Stimulated activated CD4-positive, alpha-beta T cell treated with anti-CD3 and anti-CD28 coated beads, Interleukin-4, amount 100 ng/mL, for 48 hours (primary cell): ENCODE measurements at regions not wholly inside any gene's neighbourhood (a gene's known extent, or its start where the extent isn't known, plus 50 kb on each side); places are given as distances from the start of the nearest gene placed in this dataset.
"Not testable (repeated sequence)": the region's sequence is repeated elsewhere in the genome, so short reads cannot be mapped to it uniquely, and the experiment has no call there.

Experiments
- DNase-seq, 2 donors: peaks; one replicate each; pipeline ENCODE4 v3.0.0-alpha.2; 2020; ENCODE audit warnings: low read depth in 2 of 2

DNA sequence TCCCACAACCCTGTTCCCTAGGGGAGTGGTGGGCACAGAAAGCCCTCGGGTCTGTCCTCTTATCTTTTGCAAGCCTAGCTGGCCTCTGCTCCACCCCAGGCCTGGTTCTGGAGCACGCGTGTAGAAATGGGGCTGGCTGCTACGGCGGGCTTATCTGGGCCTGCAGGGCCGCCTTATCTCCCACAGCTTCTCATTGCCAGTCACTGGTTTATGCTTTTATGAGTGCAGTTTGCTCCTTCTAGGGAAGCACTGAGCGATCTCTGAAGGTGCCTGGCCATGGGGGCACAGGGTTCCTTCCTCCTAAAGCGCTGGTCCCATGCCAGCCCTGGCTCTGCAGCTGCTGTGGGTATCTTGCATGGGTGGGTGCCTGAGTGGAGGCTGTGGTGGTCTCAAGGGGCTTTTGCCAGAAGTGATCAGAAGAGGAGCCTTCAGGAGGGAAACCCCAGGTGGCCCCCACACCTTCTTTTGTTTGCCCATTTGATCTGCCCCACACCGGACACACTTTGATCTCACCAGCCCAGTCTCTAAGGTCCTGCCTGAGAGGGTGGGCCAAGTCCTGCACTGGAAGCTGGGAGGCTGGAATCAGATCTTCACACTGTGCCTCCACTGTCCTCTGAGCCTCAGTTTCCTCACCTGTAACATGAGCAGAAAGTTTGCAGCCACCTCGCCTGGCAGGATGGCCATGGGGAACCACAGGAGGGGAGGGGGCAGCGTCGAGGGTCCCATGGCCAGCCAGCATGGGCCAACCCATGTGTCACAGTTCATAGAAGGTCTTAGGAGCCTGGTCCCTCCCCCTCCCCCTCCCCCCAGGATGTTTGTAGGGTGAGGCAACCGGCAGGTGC lies 86.6 kb upstream of the FGF3 start:
- no peak for DNase-seq

DNA sequence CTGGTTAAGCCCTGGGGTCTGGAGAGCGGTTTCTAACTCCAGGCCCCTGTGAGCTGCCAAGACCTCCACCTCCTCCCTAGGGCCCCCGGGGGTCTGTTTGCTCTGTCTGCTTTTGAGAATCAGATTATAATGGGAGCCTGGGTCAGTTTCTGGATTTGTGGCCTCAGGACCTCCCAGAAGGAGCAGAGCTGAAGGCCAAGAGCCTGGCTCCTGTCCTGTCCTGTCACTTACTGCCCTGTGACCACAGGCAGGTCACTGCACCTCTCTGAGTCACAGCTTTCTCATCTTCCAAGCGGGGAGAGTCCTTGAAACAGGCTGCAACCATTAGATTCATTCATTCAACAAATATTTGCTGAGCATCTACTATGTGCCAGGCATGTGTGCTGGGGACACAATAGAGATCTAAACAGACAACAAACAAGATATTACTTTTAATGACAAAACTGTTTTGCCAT lies 87.3 kb upstream of the FGF3 start:
- DNase-seq: no peak

DNA sequence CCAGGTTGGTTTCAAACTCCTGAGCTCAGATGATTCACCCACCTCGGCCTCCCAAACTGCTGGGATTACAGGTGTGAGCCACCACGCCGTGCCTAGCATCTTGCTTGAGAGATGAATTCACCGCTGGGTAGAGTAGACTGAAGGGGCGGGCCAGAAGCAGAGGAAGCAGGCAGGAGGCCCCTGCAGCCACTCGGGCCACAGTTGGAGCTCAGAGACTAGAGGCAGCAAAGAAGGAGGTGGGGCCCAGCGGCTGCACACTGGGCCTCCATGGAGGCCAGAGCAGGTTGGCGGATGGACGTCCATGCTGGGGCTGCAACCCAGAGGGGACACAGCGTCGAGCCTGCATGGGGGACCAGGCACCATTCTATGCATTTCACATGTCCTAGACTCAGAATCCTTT lies 88.4 kb upstream of the FGF3 start:
- DNase-seq: no peak

GRCh38 chr11:69908511-69909220 lies 89.5 kb upstream of the FGF3 start:
- DNase-seq: no peak

- DNase-seq: no peak
These were observed 90.6 kb upstream of the FGF3 start for GRCh38 chr11:69909561-69910518.

DNA sequence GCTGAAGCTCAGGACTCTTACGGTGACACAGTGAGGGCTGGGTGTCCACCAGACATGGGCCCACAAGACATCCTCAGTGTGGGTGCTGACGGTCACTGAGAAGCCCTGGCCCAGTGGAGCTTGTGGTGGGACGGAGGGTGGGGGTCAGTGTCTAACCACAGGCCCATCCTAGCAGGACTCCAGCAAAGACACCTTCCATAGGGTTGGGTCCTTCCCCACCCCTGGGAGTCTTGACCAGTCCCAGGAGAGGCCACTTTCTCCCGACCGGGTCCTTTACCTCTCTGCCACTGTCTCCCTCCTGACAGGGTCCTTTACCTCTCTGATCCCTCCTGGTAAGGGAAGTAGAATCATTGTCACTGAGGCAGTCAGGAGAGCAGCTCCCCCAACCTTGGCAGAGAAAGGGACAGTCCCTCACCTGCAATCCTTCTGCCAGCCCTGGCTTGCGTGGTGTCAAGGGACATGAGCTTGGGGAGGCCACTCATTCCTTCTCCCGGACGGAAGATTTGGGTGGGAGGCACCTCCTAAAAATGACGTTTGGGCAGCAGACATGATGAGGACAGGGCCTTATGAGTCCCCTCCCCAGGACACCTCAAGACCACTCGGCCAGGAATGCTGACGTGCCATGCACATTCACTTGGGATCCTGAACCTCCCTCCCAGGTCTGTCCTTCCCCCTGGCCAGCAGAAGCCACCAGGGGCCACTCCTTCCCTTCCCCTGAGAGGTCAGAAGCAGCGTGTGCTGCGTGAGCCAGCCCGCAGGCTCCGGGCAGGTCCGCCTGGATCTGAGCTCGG lies 91.5 kb upstream of the FGF3 start:
- no peak for DNase-seq

DNA sequence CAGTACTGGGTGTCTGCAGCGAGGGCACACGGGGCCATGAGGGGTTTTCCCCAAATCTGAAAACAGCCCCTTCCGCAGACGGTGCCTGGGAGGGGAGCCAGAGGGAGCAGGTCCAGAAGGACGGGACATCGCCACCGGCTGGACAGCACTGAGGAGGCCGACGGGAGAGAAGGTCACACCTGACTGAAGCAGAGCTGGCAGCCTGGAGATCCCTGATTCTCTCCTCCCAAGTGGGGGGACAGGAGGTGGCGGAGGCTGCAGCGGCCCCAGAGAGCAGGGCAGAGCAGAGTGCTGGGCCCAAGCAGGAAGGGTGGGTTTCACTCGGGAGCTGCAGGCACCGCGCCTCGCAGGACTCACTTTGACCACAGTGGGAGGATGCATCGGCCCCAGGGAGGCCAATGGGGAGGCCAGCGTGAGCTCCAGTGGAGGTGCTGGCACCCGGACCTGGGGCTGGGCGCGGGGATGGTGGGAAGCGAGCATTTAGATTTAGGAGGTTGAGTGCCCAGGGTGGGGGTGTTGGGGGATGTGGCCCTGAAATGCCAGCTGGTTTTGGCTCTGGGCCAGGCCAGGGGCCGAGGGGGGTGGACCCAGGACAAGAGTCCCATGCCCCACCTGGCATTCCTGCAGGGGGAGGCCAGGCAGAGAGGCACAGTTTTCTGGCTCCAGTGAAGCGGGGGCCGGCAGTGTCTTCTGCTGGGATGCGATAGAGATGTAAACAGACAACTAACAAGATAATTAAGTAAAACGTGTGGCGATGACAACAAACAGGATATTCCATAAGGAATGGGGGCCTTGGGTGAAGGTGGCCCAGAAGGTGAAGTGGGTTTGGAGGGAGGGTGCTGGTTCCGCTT lies 92.3 kb upstream of the FGF3 start:
- no peak for DNase-seq

GRCh38 chr11:69912161-69912910 lies 93.1 kb upstream of the FGF3 start:
- DNase-seq: no peak

GRCh38 chr11:69912911-69913451 lies 93.8 kb upstream of the FGF3 start:
- no peak for DNase-seq

GRCh38 chr11:69913591-69914285 lies 94.5 kb upstream of the FGF3 start:
- DNase-seq: no peak

DNA sequence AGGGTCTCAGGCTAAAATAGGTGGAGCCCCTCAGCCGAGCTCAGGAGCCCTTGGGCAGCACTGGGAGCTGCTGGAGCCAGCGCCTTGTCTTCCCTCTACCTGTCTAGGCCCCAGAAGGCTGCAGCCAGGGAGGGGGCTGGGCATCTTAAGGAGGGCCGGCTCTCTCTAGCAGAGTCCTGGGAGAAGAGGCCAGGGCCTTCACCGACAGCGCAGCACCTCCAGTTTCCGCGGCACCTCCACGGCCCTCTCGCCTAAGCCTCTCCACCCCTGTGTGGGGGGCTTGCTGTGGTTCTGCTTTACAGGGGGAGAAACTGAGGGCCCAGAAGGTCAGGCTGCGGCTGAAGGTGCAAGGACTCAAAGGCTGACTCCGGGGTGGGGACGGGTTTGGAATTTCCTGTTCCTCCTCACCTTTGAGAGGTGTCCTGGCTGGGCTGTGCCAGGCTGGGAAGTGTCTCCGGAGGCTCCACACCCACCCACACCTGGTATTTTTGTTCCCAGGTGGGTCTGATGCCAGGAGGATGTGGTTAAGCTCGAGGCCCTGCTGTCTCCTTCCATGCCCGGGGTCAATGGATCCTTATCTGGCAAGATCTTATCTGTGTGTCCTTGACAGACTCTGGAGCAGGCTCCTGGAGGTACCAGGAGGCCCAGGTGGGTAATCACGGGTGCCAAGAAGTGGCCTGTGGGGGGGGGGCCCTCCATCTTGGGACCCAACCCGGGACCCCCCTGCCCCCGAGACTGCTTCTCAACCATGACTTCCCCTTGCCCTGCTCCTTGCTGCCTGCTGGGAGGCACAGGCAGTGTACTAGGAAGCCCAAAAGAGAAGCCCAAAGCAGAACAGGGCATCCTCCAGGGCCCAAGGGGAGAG lies 95.3 kb upstream of the FGF3 start:
- no peak for DNase-seq

- no peak for DNase-seq
These were observed 95.9 kb upstream of the FGF3 start for GRCh38 chr11:69915151-69915500.

DNA sequence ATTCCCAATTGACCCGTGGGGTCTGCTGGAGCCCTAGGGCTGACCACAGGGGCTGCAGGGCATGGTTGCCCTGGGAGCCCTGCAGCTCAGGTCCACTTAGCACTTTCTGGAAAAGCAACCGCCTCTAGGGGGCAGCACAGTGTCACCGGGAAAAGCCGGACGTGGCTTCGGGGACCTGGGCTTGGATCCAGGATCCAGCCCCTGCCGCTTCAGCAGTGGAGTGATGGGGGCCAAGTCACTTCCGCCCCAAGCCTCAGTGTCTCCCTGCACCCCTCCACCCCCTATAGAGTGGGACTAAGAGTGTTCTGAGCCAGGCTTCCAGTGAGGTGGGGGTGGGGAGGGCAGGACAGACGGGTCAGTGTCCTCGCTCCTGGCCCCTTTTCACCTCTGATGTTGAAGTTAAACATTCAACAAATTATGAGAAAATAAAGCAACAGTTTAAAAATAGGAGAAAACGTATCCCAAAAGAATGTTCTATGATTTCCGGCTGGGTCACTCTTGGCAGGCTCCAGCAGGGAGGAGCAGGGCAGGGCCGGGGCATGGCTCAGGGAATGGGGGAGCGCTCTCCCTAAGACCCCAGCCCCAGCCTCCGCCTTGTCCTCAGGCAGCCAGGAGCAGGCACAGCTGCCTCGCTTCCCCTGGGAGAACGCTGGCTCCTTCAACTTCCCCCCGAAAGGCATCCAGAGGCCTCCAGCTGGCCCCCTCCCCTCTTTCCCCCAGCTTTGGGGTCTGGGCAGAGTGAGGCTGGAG lies 96.5 kb upstream of the FGF3 start:
- DNase-seq: peak; percentile 49 to 67

DNA sequence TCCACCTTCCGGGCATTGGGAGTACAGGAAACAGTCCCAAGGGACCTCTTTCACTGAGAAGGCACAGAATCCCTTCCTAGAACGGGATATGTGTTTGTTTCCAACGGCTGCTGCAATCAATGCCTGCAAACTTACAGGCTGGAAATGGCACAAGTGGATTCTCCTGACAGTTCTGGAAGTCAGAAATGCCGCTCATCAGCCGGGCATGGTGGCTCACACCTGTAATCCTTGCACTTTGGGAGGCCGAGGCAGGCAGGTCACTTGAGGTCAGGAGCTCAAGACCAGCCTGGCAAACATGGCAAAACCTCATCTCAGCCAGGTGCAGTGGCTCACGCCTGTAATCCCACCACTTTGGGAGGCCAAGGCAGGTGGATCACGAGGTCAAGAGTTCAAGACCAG lies 97.0 kb upstream of the FGF3 start:
- DNase-seq: not testable (repeated sequence)

DNA sequence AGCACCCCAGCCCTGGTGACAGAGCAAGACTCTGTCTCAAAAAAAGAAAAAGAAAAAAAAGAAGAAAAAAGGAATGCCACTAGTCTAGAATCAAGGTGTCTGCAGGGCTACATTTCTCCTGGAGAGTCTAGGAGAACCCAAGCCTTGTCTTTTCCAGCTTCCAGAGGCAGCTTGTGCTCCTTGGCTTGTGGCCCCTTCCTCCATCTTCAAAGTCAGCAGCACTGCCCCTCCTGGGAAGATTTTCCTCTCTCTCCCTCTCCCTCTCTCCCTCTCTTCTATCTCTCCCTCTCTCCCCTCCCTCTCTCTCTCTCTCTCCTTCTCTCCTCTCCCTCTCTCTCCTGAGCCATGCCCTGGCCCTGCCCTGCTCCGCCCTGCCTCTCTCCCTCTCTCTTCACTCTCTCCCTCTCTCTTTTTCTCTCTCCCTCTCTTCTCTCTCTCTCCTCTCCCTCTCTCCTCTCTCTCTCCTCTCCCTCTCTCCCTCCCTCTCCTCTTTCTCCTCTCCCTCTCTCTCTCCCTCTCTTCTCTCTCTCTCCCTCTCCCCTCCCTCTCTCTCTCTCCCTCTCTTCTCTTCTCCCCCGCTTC lies 97.7 kb upstream of the FGF3 start:
- no peak for DNase-seq

GRCh38 chr11:69917529-69917928 lies 98.3 kb upstream of the FGF3 start:
- DNase-seq: no peak
